GM19438 (cell line): ENCODE measurements at regions not wholly inside any gene's neighbourhood (a gene's known extent, or its start where the extent isn't known, plus 50 kb on each side); places are given as distances from the start of the nearest gene placed in this dataset.
"Not testable (repeated sequence)": the region's sequence is repeated elsewhere in the genome, so short reads cannot be mapped to it uniquely, and the experiment has no call there.

Source experiments
- ATAC-seq: cut with Tn5 transposase; IDR thresholded peaks from one replicate; pipeline ENCODE4 v1.9.1; 2021; ENCODE audit warnings: low read depth; ENCODE audit not compliant: unreplicated experiment

DNA sequence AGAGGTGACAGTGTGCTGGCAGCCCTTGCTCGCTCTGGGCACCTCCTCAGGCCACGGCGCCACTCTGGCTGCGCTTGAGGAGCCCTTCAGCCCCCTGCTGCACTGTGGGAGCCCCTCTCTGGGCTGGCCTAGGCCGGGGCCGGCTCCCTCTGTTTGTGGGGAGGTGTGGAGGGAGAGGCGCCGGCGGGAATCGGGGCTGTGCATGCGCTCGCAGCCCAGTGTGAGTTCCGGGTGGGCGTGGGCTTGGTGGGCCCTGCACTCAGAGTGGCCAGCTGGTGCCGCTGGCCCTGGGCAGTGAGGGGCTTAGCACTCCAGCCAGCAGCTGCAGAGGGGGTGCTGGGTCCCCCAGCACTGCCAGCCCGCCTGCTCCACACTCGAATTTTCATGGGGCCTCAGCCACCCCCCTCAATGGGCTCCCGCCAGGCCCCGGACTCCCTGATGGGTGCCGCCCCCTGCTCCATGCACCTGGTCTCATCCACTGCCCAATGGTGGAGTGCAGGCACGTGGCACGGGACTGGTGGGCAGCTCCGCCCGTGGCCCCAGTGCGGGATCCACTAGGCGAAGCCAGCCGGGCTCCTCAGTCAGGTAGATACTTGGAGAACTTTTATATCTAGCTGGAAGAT is 96.7 kb upstream of the BET1 start:
- ATAC-seq: no peak

DNA sequence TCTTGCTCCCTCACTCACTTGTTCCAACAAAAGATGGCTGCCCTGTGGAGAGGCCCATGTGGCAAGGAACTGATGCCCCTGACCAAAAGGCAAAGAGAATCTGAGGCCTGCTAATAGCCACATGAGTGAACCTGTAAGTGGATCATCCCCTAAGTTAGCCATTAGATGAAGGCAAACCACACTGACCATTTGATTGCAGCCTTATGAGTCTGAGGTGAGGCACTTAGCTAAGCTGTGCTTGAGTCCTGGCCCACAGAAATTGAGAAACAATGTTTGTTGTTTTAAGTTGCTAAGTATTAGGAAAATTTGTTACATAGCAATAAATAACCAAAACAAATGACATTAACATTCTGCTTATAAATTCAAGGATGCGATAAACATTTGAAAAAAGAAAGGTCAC is 100.1 kb upstream of the BET1 start:
- no peak for ATAC-seq

DNA sequence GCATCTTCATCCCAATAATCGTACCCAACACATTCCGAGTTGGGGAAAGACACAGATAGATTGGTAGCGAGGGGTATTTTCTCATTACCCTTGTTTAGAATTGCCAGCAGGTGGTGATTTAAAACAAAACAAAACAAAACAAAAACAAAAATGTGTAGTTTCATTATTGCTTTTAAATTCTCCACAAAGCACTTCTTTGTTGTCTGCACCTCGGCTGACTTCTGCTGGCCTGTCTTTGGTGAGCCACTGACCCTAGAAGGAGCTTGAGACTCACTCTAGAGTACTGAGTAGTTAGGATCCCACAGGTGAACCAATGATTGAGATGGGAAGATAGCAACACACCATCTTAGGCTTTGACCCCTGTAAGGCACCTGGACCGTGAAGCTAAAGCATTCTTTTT is 105.4 kb upstream of the BET1 start:
- ATAC-seq: no peak

DNA sequence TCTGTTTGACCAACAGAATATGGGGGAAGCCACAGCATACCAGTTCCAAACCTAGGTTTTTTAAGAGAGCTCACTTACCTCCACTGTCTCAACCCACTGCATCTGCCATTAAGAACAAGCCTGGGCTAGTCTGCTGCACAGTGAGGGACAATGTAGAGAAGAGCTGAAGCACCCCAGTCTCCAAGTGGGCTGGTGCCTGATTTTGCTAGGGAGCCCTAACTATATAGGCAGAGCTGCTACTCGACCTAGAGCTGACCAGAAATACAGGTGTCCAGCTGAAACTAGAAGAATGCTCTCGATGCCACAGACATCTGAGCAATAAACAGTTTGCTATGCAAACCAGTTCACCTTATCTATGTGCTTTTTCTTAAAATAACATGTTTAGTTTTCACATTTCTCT is 106.9 kb upstream of the BET1 start:
- no peak for ATAC-seq

DNA sequence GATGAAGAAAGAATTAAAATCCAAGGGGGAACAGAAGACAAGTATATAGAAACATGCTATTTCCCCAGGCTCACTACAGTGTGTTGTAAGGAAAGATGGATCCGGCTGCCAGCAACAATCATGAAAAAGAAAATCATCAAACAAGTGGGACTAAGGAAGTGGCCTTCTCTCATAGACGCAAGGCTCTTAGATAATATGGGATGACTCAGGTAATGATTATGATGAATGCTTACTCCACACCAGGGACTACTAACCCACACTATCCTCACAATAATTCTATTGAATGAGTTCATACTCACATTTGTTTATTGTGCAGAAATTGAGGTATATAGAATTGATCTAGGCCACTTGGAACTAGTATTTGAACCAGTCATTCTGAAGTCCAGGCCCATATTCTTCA is 111.2 kb upstream of the BET1 start:
- no peak for ATAC-seq

DNA sequence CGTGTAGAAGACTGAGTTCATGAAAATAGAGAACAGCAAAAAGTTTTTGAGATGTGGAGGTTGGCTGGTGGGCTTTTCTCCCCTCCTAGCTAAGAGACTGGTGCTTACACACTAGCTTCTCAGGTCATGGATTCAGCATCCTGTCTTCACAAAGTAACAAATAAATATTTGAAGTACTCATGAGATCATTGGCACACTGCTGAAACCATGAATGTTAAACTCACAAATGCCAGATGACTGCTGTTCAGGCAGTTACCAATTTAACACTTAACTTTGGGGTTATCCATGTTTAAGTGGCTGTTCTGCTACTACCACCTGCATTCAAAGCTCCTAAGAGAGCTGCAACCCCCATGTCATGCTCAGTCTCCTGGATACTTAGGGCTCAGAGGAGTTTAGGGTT is 119.0 kb upstream of the BET1 start:
- ATAC-seq: no peak

DNA sequence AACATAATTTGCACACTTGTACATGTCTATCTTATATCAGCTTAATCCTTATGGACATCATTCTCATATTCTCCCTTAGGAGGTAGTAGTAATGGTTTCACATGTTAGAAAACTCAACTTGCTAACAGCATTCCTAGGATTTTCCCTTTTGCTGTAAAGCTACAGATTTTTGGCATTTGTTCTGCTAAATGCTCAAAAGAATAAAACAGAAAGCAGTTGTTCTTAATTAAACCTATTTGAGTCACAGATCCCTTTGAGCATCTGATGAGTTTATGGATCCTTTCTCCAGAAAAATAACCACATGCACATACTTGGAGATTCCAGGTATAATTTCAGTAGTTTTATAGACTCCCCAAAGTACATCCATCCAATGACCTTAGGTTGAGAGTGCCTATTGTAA is 122.9 kb upstream of the BET1 start:
- no peak for ATAC-seq

DNA sequence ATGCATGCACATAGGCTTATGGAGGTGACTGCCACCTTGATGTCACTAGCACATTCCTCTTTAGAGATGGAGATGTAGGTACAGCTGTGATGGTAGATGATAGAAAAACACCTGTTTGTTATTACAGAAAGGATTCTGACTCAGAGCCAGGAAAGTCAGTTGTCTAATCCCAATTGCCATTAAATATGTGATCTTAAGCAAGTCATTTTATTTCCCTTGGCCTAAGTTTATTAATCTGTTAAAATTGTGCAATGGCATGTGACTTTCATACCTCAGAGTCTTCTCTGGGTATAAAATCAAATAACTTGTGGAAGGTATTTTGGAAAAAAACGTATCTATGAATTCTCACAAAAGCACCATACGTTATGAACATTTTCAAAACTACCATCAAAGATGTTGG is 123.9 kb upstream of the BET1 start:
- no peak for ATAC-seq

DNA sequence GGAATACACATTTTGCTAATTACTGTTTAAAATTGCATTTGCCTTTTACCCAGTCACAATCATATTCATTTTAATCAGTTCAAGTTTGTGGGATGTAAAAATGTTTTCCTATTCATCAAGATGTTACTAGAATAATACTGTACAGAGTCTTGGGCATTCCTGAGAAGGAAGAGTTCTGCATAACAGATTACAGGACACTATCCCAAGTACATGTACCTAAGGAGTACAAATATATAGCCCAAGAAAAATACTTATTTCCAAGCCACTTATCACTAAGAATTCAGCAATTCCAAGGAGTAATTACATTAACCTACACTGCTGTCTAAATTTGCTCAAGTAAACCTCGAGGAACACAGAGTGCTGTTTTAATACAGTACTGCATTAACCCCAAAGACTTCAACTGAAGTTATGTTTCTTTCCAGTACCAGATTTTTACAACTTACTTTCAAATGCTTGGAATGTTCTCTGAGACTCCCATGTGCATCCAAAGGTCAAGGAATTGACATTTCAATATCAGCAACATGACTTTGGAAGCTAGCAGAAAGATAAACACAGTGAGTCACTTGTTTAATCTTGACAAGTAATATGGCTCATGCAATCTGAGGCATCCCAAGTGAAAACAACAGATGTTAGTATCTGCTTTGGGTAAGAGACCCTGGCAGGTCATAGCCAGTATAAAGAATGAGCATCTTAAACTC is 125.4 kb upstream of the BET1 start:
- no peak for ATAC-seq

DNA sequence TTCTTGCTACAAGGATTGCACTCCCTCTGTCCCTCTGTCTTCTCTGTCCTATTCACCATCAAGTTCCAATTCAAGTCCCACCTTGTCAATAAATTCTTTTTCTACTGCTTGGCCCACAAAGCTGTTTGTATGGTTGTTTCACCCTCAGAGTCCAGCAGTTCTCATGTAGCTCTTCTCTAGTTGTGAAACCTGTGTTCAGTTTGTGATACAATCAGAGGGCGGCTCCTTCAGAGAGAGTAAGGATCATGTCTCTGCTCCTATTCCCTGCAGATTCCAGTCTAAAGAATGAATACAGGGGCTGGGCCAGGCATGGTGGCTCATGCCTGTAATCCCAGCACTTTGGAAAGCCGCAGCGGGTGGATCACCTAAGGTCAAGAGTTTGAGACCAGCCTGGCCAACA is 126.6 kb upstream of the BET1 start:
- ATAC-seq: no peak

DNA sequence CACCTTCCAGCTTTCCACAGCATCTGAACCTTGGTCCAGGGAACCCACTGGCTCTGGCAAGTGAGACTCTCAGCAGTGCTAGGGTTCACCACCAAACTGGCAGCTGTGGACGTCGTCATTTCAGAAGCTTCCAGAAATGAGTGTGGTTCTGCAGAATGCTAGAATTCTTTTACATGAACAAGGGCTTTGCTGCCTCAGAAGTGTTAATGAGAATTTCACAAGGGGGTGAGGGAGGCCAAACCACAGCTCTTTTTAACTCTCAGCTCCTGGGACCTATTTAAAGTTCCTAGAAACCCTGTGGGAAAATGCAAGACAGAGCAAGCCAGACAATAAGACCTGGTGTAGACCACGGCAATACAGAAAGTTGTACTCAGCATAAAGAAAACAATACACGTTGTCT is 129.3 kb upstream of the BET1 start:
- no peak for ATAC-seq

DNA sequence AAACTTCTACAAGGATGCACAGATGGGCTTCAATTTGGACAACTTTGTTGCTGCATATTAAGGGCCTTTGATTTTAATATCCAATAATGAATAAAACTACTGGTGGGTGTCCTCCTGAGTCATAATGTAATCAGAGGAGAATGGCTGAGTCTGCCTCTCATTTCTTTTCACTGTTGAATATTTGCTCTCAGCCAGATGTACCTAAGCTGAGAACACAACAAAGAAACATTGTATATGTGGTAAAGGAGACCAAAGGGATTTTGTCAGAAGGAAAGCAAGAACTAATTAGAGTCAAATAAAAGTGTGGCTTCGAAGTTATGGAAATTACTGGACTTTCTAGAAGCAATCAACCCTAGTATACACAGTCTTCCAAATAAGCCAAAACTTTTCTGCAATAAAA is 131.0 kb upstream of the BET1 start:
- ATAC-seq: no peak

DNA sequence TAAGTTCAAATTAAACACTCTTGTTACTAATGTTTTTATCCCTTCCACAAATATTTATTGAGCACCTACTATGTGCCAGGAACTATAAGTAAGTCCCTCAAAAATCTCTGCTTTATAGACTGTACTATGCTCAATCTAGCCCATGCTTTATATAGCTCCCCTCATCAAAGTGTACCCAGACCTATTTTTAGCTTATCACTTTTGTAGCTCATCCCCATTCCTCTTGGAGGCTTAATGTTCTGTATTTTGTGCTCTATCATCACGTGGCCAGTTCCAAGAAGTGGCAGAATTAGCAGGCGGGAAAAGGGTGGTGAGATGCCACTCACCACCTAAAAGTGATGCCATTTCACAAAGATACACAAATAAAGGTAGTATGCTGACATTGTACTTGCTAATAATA is 138.1 kb upstream of the BET1 start:
- no peak for ATAC-seq

DNA sequence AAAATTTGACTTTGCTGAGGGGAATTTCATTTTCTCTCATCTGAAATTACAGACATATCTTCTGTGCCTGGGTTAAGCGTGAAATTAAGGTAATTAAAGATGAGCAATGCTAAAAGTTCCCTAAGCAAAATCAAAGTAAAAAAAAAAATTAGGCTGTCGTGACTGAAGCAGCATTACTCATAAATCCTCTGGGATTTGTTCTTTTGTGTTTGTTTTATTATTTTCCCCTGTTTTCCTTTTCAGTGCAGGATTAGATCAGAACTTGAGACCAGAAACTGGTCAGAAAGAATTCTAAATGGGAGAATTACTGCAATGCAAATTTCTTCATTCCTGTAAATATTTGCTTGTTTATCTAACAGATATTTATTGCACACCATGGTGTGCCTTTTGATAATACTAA is 141.4 kb upstream of the BET1 start:
- ATAC-seq: no peak

DNA sequence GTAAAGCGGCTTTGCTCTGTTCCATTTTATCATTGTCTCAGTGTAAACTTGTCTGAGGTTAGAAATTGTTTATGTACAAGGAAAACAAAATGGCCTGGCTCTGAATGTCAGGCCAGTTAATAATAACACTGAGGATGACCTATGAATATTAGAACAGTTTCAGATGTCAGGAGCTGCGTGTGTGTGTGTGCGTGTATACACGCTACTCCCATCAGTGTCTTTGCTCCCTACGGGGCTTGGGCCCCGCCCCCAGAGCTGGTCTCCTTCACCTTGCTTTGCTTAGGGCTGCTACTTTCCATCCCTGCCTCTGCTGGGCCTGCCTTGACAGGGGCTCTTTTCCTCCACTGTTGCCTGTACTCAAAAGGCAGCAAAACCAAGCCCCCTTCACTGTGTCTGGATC is 142.3 kb upstream of the BET1 start:
- no peak for ATAC-seq

DNA sequence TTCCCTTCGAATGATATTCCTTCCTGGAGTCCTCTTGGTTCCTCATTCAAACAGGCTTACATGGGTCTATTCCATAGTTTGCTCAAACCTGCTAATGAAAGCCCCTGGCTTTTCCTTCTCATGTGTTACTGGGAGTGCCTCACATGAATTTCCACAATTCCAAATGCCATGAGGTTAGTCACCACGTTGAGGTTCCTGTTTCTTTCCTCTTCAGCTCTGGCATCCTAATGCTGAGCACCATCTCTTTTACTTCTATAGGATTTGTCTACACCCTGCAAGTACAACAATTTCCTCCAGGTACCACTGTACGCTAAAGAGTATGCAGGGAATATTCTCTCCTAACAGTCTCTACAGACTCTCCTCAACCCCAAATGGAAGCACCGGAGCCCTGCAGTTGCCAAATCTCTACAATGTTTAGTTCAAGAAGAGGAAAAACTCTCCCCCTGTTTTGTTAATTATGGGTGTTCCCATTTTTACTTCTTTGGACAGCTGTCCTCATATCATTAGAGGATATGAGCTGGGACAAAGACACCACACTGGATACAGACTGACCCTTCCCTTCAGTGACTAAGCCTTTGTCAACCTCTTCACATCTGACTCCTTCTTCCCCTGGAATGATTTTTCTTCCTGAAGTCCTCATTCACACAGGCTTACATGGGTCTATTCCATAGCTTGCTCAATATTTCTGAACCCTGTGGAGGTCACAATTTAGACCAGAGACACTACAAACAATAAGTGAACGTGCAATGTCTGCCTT is 145.8 kb upstream of the BET1 start:
- ATAC-seq: no peak

DNA sequence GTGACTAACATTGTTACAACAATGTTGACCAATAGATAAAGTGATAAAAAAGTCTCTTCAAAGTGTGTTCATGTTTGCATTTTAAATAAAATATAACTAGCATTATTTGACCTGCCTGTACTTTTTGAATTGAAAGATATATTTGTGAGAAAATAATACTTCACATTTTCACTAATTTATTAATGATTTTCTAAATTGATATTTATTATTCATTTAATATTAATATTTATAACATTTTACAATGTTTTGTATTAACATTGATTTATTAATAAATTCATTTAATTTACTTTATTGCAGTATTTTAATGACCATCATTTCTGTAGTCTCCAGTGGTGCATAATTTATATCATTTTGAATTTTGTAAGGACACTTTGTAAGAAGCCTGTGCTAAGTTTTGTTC is 150.0 kb upstream of the BET1 start:
- no peak for ATAC-seq

DNA sequence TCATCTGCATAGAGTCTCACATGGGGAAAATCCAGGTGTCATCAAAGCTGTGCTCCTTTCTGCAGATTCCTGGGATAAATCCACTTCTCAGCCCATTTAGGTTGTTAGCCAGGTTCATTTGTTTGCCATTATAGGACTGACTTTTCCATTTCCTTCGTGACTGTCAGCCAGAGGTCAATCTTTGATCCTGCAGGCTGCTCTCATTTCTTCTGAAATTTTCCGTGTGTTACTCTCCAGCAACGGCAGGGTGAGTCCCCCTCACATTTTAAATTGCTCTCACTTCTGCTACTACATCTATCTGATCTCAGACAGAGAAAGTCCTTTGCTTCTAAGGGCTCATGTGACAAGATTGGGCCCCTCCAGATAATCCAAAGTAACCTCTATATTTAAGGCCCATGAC is 150.7 kb upstream of the BET1 start:
- no peak for ATAC-seq

DNA sequence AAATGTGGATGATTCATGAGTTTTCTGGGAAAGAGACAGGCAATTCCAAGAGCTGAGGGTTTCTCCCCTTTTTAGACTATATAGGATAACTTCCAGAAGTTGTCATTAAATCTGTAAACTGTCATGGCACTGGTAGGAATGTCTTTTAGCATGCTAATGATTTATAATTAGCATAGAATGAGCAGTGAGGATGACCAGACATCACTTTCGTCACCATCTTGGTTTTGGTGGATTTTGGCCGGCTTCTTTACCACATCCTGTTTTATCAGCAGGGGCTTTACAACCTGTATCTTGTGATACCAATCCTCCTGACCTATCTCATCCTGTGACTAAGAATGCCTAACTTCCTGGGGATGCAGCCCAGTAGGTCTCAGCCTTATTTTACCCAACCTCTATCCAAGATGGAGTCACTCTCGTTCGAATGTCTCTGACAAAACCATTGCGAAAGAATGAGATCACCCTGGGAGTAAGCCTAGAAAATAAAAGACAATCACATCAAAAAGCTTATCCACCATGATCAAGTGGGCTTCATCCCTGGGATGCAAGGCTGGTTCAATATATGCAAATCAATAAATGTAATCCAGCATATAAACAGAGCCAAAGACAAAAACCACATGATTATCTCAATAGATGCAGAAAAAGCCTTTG is 153.6 kb upstream of the BET1 start:
- not testable (repeated sequence) for ATAC-seq

DNA sequence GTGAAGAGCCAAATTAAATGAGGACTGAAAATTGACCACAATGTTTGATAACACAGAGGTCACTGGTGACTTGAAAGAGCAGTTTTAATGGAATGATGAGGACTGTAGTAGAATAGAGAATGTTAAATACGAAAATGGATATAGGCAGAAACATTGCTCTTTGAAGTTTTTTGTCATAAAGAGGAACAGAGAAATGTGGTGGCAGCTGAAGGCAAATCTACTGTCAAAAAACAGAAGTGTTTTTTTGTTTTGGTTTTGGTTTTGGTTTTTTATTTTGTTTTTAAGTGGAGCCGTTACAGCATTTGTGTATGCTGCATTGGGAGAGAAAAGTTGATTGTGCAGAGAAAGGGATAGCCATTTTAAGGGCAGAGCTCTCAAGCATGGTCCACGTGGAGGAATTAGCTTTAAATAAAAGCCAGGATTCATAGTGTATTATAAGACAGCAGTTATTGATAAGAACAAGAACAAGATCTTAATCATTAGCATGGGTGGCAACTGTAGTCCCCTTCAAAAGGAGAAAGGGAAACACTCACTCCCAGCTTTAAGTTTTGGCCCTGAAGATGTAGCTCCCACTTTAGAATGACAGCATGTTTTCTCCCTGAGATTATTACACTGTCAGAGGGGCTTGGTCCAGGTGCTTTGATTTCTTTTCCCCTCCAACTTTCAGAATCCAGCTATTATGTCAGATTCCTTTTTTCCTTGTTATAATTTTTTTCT is 156.7 kb upstream of the BET1 start:
- peak; percentile 94 for ATAC-seq

DNA sequence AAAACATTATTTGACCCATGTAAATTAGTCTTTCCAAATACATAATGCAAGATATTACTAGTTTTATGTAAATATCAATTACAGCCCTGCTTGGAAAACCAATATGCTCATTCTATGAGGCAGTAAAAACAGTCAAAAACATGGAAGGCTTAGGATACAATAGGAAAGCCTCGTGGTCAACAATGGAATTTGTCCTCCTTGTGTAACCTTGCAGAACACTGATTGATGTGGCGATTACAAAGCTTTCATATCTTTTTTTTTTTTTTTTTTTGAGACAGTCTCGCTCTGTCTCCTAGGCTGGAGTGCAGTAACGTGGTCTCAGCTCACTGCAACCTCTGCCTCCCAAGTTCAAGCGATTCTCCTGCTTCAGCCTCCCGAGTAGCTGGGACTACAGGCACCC is 157.3 kb upstream of the BET1 start:
- ATAC-seq: no peak
